Liver (tissue), 8 donors: ENCODE measurements at regions not wholly inside any gene's neighbourhood (a gene's known extent, or its start where the extent isn't known, plus 50 kb on each side); places are given as distances from the start of the nearest gene placed in this dataset.
"Not testable (repeated sequence)": the region's sequence is repeated elsewhere in the genome, so short reads cannot be mapped to it uniquely, and the experiment has no call there.

Experiments used
- DNase-seq: peaks from one replicate; pipeline ENCODE4 v3.0.0-alpha.2; 2017; ENCODE audit warnings: low spot score
- H3K27ac ChIP-seq, 2 donors: one replicate each; pipeline ENCODE4 v1.7.0; 2013; ENCODE audit warnings: inconsistent platforms in 2 of 2, low read length in 2 of 2, control low read depth in 1 of 2, low read depth in 1 of 2, mild to moderate bottlenecking in 1 of 2
- H3K27me3 ChIP-seq, 4 donors: one replicate each; pipeline versions ENCODE4 v1.6.1 to v1.7.0; 2013; ENCODE audit warnings: low read length in 3 of 4, inconsistent platforms in 1 of 4, mild to moderate bottlenecking in 1 of 4, moderate library complexity in 1 of 4; ENCODE audit not compliant: control insufficient read depth in 4 of 4, insufficient read depth in 4 of 4
- H3K36me3 ChIP-seq, 4 donors: one replicate each; pipeline versions ENCODE4 v1.6.1 to v1.7.0; 2013; ENCODE audit warnings: low read length in 3 of 4, mild to moderate bottlenecking in 3 of 4, low read depth in 1 of 4, moderate library complexity in 1 of 4; ENCODE audit not compliant: control insufficient read depth in 4 of 4, insufficient read depth in 3 of 4
- H3K4me1 ChIP-seq, 4 donors: one replicate each; pipeline versions ENCODE4 v1.6.1 to v1.7.0; 2013; ENCODE audit warnings: low read length in 3 of 4, mild to moderate bottlenecking in 3 of 4, moderate library complexity in 1 of 4; ENCODE audit not compliant: control insufficient read depth in 4 of 4, insufficient read depth in 4 of 4
- H3K4me3 ChIP-seq, 3 donors: one replicate each; pipeline versions ENCODE4 v1.6.1 to v1.7.0; 2013; ENCODE audit warnings: low read length in 3 of 3, control low read depth in 1 of 3, low read depth in 1 of 3, mild to moderate bottlenecking in 1 of 3
- H3K9ac ChIP-seq, 2 donors: one replicate each; pipeline ENCODE4 v1.7.0; 2013; ENCODE audit warnings: low read length in 2 of 2, mild to moderate bottlenecking in 2 of 2, moderate library complexity in 2 of 2, control low read depth in 1 of 2, low read depth in 1 of 2
- H3K9me3 ChIP-seq, 4 donors: one replicate each; pipeline versions ENCODE4 v1.6.1 to v1.7.0; 2013; ENCODE audit warnings: low read length in 3 of 4; ENCODE audit not compliant: control insufficient read depth in 4 of 4
- FOXA1 ChIP-seq: IDR thresholded peaks from 2 replicates; pipeline ENCODE4 v1.6.1; 2016; ENCODE audit warnings: antibody characterized with exemption
- FOXA2 ChIP-seq: IDR thresholded peaks from 2 replicates; pipeline ENCODE4 v1.6.1; 2016; ENCODE audit warnings: antibody characterized with exemption
- GABPA ChIP-seq, 2 donors: IDR thresholded peaks in 1 of 2; conservative IDR thresholded peaks in 1 of 2; 2 replicates each; pipeline ENCODE4 v1.6.1; 2016; ENCODE audit warnings: antibody characterized with exemption in 2 of 2, mild to moderate bottlenecking in 1 of 2, moderate library complexity in 1 of 2
- HNF4A ChIP-seq, 2 donors: conservative IDR thresholded peaks; 2 replicates each; pipeline ENCODE4 v1.6.1; 2016; ENCODE audit warnings: antibody characterized with exemption in 2 of 2, mild to moderate bottlenecking in 2 of 2
- HNF4G ChIP-seq: IDR thresholded peaks from 2 replicates; pipeline ENCODE4 v1.6.1; 2016; ENCODE audit warnings: antibody characterized with exemption
- JUND ChIP-seq, 2 donors: IDR thresholded peaks; 2 replicates each; pipeline ENCODE4 v1.6.1; 2016; ENCODE audit warnings: antibody characterized with exemption in 2 of 2
- NR2F2 ChIP-seq: IDR thresholded peaks from 2 replicates; pipeline ENCODE4 v1.6.1; 2016; ENCODE audit warnings: antibody characterized with exemption
- RAD21 ChIP-seq, 2 donors: IDR thresholded peaks; 2 replicates each; pipeline ENCODE4 v1.6.1; 2016; ENCODE audit warnings: antibody characterized with exemption in 2 of 2, mild to moderate bottlenecking in 2 of 2
- SP1 ChIP-seq: IDR thresholded peaks from 2 replicates; pipeline ENCODE4 v1.6.1; 2018; ENCODE audit warnings: antibody characterized with exemption, mild to moderate bottlenecking
- YY1 ChIP-seq: IDR thresholded peaks from 2 replicates; pipeline ENCODE4 v1.6.1; 2016; ENCODE audit warnings: antibody characterized with exemption, mild to moderate bottlenecking
- WGBS: extraction: QIAGEN DNeasy Blood & Tissue Kit; methylation state at CpG from one replicate; pipeline ENCODE4 v1.1.7; 2013; 5-methylcytosine and 5-hydroxymethylcytosine counted together
- TF ChIP-seq, protein P1 (sequence below): IDR thresholded peaks from 2 replicates; pipeline ENCODE4 v1.6.1; 2016; ENCODE audit warnings: antibody characterized with exemption
- TF ChIP-seq, protein P2 (sequence below): IDR thresholded peaks from 2 replicates; pipeline ENCODE4 v1.6.1; 2016; ENCODE audit warnings: antibody characterized with exemption, mild to moderate bottlenecking
- TF ChIP-seq, protein P3 (sequence below): fragments of 150-350 bp; IDR thresholded peaks from 2 replicates; pipeline ENCODE4 v1.5.1; 2017; ENCODE audit warnings: improper control_type of control experiment, low read depth, low read length; ENCODE audit not compliant: missing input control
- TF ChIP-seq, protein P4 (sequence below): IDR thresholded peaks from 2 replicates; pipeline ENCODE4 v1.6.1; 2016; ENCODE audit warnings: antibody characterized with exemption
- donor health status: healthy.
- donor health status: healthy.
- donor health status: healthy.
- donor health status: healthy.
- donor health status: healthy.

DNA sequence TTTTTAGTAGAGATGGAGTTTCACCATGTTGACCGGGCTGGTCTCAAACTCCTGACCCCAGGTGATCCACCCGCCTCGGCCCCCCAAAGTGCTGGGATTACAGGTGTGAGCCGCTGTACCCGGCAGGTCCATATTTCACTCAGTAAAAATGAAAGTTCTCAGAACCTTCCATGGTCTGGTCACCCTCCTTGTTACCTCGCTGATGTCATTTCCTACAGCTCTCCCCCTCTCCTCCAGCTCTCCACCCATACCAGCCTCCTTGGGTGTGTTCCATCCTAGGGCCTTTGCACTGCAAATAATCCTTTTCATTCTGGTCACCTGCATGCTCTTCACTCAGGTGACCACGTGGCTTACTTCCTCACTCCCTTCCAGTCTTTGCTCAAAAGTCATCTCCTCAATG is 78.2 kb upstream of the TNFSF11 start:
- no peak for DNase-seq
- Histone ChIP-seq H3K9me3 (no peaks in the 10 kb centered on the region), H3K27me3 (no peaks in the 10 kb centered on the region), H3K4me1 (no peaks in the 10 kb centered on the region), H3K4me3 (no peak overlapping the region), H3K9ac (no peak overlapping the region), H3K36me3 (no peaks in the 10 kb centered on the region), H3K27ac (no peak overlapping the region)
- TF ChIP-seq, protein P1, sequence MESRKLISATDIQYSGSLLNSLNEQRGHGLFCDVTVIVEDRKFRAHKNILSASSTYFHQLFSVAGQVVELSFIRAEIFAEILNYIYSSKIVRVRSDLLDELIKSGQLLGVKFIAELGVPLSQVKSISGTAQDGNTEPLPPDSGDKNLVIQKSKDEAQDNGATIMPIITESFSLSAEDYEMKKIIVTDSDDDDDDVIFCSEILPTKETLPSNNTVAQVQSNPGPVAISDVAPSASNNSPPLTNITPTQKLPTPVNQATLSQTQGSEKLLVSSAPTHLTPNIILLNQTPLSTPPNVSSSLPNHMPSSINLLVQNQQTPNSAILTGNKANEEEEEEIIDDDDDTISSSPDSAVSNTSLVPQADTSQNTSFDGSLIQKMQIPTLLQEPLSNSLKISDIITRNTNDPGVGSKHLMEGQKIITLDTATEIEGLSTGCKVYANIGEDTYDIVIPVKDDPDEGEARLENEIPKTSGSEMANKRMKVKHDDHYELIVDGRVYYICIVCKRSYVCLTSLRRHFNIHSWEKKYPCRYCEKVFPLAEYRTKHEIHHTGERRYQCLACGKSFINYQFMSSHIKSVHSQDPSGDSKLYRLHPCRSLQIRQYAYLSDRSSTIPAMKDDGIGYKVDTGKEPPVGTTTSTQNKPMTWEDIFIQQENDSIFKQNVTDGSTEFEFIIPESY = no peak
- TF ChIP-seq, protein P2, sequence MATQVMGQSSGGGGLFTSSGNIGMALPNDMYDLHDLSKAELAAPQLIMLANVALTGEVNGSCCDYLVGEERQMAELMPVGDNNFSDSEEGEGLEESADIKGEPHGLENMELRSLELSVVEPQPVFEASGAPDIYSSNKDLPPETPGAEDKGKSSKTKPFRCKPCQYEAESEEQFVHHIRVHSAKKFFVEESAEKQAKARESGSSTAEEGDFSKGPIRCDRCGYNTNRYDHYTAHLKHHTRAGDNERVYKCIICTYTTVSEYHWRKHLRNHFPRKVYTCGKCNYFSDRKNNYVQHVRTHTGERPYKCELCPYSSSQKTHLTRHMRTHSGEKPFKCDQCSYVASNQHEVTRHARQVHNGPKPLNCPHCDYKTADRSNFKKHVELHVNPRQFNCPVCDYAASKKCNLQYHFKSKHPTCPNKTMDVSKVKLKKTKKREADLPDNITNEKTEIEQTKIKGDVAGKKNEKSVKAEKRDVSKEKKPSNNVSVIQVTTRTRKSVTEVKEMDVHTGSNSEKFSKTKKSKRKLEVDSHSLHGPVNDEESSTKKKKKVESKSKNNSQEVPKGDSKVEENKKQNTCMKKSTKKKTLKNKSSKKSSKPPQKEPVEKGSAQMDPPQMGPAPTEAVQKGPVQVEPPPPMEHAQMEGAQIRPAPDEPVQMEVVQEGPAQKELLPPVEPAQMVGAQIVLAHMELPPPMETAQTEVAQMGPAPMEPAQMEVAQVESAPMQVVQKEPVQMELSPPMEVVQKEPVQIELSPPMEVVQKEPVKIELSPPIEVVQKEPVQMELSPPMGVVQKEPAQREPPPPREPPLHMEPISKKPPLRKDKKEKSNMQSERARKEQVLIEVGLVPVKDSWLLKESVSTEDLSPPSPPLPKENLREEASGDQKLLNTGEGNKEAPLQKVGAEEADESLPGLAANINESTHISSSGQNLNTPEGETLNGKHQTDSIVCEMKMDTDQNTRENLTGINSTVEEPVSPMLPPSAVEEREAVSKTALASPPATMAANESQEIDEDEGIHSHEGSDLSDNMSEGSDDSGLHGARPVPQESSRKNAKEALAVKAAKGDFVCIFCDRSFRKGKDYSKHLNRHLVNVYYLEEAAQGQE = no peak
- TF ChIP-seq SP1 (no peak), HNF4A (conservative IDR thresholded peaks at IDR 0.05) (no peak), HNF4G (no peak)
- 79% methylated on average over 7 of the region's 7 CpGs for WGBS

DNA sequence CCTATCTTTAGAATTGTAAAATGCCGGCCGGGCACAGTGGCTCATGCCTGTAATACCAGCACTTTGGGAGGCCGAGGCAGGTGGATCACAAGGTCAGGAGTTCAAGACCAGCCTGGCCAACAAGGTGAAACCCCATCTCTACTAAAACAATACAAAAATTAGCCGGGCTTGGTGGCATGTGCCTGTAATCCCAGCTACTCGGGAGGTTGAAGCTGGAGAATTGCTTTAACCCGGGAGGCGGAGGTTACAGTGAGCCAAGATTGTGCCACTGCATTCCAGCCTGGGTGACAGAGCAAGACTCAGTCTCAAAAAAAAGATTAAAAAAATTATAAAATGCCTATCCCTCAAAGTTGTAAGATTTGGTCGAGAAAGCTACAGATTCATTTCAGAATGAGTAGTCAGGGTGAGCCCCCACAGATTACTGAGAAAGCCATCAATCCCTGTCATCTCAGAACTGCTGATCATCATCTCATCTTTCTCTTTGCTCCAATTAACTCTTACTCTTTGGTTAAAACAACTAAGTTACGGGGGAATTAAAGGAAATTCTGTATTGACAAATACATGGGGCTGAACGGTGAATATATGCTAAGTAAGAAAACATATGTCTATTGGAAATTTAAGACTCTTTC is 76.9 kb upstream of the TNFSF11 start:
- H3K9ac ChIP-seq, H3K36me3 ChIP-seq, DNase-seq, H3K4me1 ChIP-seq, H3K9me3 ChIP-seq, H3K27ac ChIP-seq, H3K4me3 ChIP-seq, H3K27me3 ChIP-seq: not testable (repeated sequence)
- WGBS = 91% methylated on average over 10 of the region's 10 CpGs

DNA sequence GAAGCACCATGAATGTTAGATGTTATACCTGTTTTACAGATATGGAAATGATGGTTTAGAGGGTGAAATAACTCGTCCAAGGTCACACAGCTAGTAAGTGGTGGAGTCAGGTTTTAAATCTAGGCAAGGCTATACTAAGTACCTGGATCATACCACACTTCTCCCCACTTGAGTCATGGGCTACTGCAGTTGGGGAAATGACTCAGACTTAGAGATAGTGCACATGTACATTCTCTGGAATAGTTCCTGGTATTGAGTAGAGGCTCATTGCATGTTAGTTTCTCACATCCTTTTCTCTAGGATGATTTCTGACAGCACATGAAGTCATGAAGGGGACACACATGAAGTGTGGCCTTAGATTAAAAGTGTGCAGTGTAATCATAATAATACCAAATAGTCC is 76.2 kb upstream of the TNFSF11 start:
- no peak for DNase-seq
- Histone ChIP-seq H3K4me3 (no peak overlapping the region), H3K27ac (no peak overlapping the region), H3K9me3 (no peaks in the 10 kb centered on the region), H3K27me3 (no peaks in the 10 kb centered on the region), H3K4me1 (no peaks in the 10 kb centered on the region), H3K36me3 (no peaks in the 10 kb centered on the region), H3K9ac (no peak overlapping the region)
- 81% methylated on average over 1 of the region's 1 CpG for WGBS
- no peak for TF ChIP-seq FOXA2
- no peak for TF ChIP-seq FOXA1
- TF ChIP-seq SP1 = no peak
- TF ChIP-seq, protein P3, sequence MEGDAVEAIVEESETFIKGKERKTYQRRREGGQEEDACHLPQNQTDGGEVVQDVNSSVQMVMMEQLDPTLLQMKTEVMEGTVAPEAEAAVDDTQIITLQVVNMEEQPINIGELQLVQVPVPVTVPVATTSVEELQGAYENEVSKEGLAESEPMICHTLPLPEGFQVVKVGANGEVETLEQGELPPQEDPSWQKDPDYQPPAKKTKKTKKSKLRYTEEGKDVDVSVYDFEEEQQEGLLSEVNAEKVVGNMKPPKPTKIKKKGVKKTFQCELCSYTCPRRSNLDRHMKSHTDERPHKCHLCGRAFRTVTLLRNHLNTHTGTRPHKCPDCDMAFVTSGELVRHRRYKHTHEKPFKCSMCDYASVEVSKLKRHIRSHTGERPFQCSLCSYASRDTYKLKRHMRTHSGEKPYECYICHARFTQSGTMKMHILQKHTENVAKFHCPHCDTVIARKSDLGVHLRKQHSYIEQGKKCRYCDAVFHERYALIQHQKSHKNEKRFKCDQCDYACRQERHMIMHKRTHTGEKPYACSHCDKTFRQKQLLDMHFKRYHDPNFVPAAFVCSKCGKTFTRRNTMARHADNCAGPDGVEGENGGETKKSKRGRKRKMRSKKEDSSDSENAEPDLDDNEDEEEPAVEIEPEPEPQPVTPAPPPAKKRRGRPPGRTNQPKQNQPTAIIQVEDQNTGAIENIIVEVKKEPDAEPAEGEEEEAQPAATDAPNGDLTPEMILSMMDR = no peak
- no peak for TF ChIP-seq RAD21 (IDR thresholded peaks at IDR 0.05)
- TF ChIP-seq HNF4G = no peak
- TF ChIP-seq JUND (IDR thresholded peaks at IDR 0.05) = no peak
- TF ChIP-seq, protein P1 = no peak
- TF ChIP-seq GABPA (IDR thresholded peaks at IDR 0.05 in 1 of 2, conservative IDR thresholded peaks at IDR 0.05 in 1 of 2) = no peak
- no peak for TF ChIP-seq HNF4A (conservative IDR thresholded peaks at IDR 0.05)
- TF ChIP-seq YY1 = no peak
- TF ChIP-seq, protein P2 = no peak
- TF ChIP-seq, protein P4, sequence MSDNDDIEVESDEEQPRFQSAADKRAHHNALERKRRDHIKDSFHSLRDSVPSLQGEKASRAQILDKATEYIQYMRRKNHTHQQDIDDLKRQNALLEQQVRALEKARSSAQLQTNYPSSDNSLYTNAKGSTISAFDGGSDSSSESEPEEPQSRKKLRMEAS = no peak
- no peak for TF ChIP-seq NR2F2
